ENCODE measurements at regions not wholly inside any gene's neighbourhood (a gene's known extent, or its start where the extent isn't known, plus 50 kb on each side); places are given as distances from the start of the nearest gene placed in this dataset.

- Histone ChIP-seq H3K36me3 (ENCODE audit: control insufficient read depth, insufficient read depth, low read length) (no peaks in the 10 kb centered on the region), H3K4me1 (no peaks in the 10 kb centered on the region), H3K27ac (no peak overlapping the region), H3K4me3 (ENCODE audit: low read depth, low read length) (no peak overlapping the region), H3K79me2 (no peaks in the 10 kb centered on the region), H3K9ac (no peak overlapping the region), H3K27me3 (ENCODE audit: control insufficient read depth, insufficient read depth, low read length) (no peaks in the 10 kb centered on the region), H3K4me2 (ENCODE audit: low read length) (no peak overlapping the region), H2AFZ (no peak overlapping the region), H3K9me3 (ENCODE audit: control insufficient read depth, low read length) (no peaks in the 10 kb centered on the region)
- no peak for TF ChIP-seq CTCF (IDR thresholded peaks at IDR 0.05)
Observed at GRCh38 chr13:111555268-111555808, 234.9 kb downstream of the TEX29 start.

- H3K4me3 ChIP-seq (ENCODE audit: low read depth, low read length), result no peak overlapping the region
- H3K27me3 ChIP-seq (ENCODE audit: control insufficient read depth, insufficient read depth, low read length), result no peaks in the 10 kb centered on the region
Observed at GRCh38 chr13:111555903-111556302, 235.5 kb downstream of the TEX29 start.

GRCh38 chr13:111556496-111556895, 236.1 kb downstream of the TEX29 start:
- H3K27me3 ChIP-seq (ENCODE audit: control insufficient read depth, insufficient read depth, low read length), result no peaks in the 10 kb centered on the region

More at GRCh38 chr13:111555903-111556302, 235.5 kb downstream of the TEX29 start:
- Histone ChIP-seq H3K79me2 (no peaks in the 10 kb centered on the region), H3K36me3 (ENCODE audit: control insufficient read depth, insufficient read depth, low read length) (no peaks in the 10 kb centered on the region), H3K4me1 (no peaks in the 10 kb centered on the region), H3K4me2 (ENCODE audit: low read length) (no peak overlapping the region), H2AFZ (no peak overlapping the region), H3K9ac (no peak overlapping the region), H3K27ac (no peak overlapping the region), H3K9me3 (ENCODE audit: control insufficient read depth, low read length) (no peaks in the 10 kb centered on the region)
- no peak for TF ChIP-seq CTCF (IDR thresholded peaks at IDR 0.05)

GRCh38 chr13:111557921-111558699, 237.7 kb downstream of the TEX29 start:
- no peak overlapping the region for H3K27ac ChIP-seq
- no peaks in the 10 kb centered on the region for H3K36me3 ChIP-seq (ENCODE audit: control insufficient read depth, insufficient read depth, low read length)
- no peak for TF ChIP-seq CTCF (IDR thresholded peaks at IDR 0.05)
- no peak overlapping the region for H2AFZ ChIP-seq
- no peak overlapping the region for H3K4me2 ChIP-seq (ENCODE audit: low read length)
- H3K79me2 ChIP-seq, result no peaks in the 10 kb centered on the region
- no peaks in the 10 kb centered on the region for H3K27me3 ChIP-seq (ENCODE audit: control insufficient read depth, insufficient read depth, low read length)
- H3K9me3 ChIP-seq (ENCODE audit: control insufficient read depth, low read length), result no peaks in the 10 kb centered on the region
- H3K4me3 ChIP-seq (ENCODE audit: low read depth, low read length), result no peak overlapping the region
- no peaks in the 10 kb centered on the region for H3K4me1 ChIP-seq
- no peak overlapping the region for H3K9ac ChIP-seq

More at GRCh38 chr13:111556496-111556895, 236.1 kb downstream of the TEX29 start:
- no peak overlapping the region for H2AFZ ChIP-seq
- no peaks in the 10 kb centered on the region for H3K4me1 ChIP-seq
- no peaks in the 10 kb centered on the region for H3K79me2 ChIP-seq
- no peak for TF ChIP-seq CTCF (IDR thresholded peaks at IDR 0.05)
- no peak overlapping the region for H3K9ac ChIP-seq
- no peaks in the 10 kb centered on the region for H3K9me3 ChIP-seq (ENCODE audit: control insufficient read depth, low read length)
- H3K4me2 ChIP-seq (ENCODE audit: low read length), result no peak overlapping the region
- H3K4me3 ChIP-seq (ENCODE audit: low read depth, low read length), result no peak overlapping the region
- H3K36me3 ChIP-seq (ENCODE audit: control insufficient read depth, insufficient read depth, low read length), result no peaks in the 10 kb centered on the region
- no peak overlapping the region for H3K27ac ChIP-seq
